NCI-H128 (cell line): ENCODE measurements at regions not wholly inside any gene's neighbourhood (a gene's known extent, or its start where the extent isn't known, plus 50 kb on each side); places are given as distances from the start of the nearest gene placed in this dataset.
"Not testable (repeated sequence)": the region's sequence is repeated elsewhere in the genome, so short reads cannot be mapped to it uniquely, and the experiment has no call there.

Experiments
- DNase-seq: peaks from one replicate; lab custom pipeline; 2025; ENCODE audit not compliant: unreplicated experiment; lab: John Stamatoyannopoulos, UW

- DNase-seq = no peak
Measured at GRCh38 chr9:13942695-13943094, 371.2 kb downstream of the NFIB start.

GRCh38 chr9:13942201-13942600 lies 371.7 kb downstream of the NFIB start:
- DNase-seq = no peak

- DNase-seq = no peak
Measured at GRCh38 chr9:13941714-13942113, 372.2 kb downstream of the NFIB start.

GRCh38 chr9:13939701-13940490 lies 374.0 kb downstream of the NFIB start:
- DNase-seq = no peak

- no peak for DNase-seq
Measured at GRCh38 chr9:13939134-13939533, 374.8 kb downstream of the NFIB start.

- DNase-seq = no peak
Measured at GRCh38 chr9:13934416-13934815, 379.5 kb downstream of the NFIB start.

- DNase-seq = no peak
Measured at GRCh38 chr9:13933268-13933656, 380.7 kb downstream of the NFIB start.

- DNase-seq = no peak
Measured at GRCh38 chr9:13932528-13933267, 381.2 kb downstream of the NFIB start.

GRCh38 chr9:13929013-13929412 lies 384.9 kb downstream of the NFIB start:
- no peak for DNase-seq

- DNase-seq = no peak
Measured at GRCh38 chr9:13923381-13923780, 390.6 kb downstream of the NFIB start.

- no peak for DNase-seq
Measured at GRCh38 chr9:13920557-13920956, 393.4 kb downstream of the NFIB start.

- DNase-seq = no peak
Measured at GRCh38 chr9:13919401-13919800, 394.5 kb downstream of the NFIB start.

GRCh38 chr9:13917534-13917933 lies 396.4 kb downstream of the NFIB start:
- DNase-seq = no peak

GRCh38 chr9:13915591-13916301 lies 398.2 kb downstream of the NFIB start:
- DNase-seq = no peak

- DNase-seq = no peak
Measured at GRCh38 chr9:13915131-13915530, 398.8 kb downstream of the NFIB start.

GRCh38 chr9:13911473-13911872 lies 402.5 kb downstream of the NFIB start:
- DNase-seq = peak; percentile 16

GRCh38 chr9:13907842-13908241 lies 406.1 kb downstream of the NFIB start:
- DNase-seq = not testable (repeated sequence)

- no peak for DNase-seq
Measured at GRCh38 chr9:13904746-13905145, 409.2 kb downstream of the NFIB start.

GRCh38 chr9:13904311-13904710 lies 409.6 kb downstream of the NFIB start:
- no peak for DNase-seq

- no peak for DNase-seq
Measured at GRCh38 chr9:13902286-13903066, 411.5 kb downstream of the NFIB start.

GRCh38 chr9:13901176-13901575 lies 412.8 kb downstream of the NFIB start:
- DNase-seq = no peak
